ENCODE measurements at regions not wholly inside any gene's neighbourhood (a gene's known extent, or its start where the extent isn't known, plus 50 kb on each side); places are given as distances from the start of the nearest gene placed in this dataset.
"Not testable (repeated sequence)": the region's sequence is repeated elsewhere in the genome, so short reads cannot be mapped to it uniquely, and the experiment has no call there.

DNA sequence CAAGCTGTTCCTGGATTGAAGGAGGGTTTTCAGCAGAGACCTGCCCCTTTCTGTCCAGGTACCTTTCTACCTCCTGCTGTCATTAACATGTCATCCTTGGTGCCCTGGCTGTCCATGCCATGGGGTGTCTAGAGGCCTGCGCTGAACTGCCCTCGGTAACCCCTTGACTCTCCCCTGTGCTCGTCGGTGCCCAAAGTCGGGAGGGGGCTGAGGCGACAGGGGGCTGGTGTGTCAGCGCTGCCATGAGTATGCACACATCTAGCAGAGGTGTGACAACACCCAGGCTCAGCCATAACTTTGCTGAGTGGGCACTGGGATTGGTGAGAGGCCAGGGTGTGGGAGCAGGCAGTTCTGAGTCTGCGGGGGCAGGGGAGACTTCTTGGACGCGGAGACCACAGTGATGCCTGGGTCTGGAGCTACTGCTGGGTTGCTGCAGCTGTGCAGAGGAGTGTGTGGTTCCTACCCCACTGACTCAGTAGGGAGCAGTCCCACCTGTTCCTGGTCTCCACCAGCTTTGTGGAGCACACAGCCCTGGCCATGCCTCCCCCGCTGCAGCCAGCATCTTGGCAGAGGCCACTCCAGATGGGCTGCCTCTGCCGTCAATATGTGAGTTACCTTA lies 376.2 kb upstream of the SEMA3C start:
- no peak for DNase-seq (ENCODE audit: low read depth in 2 of 2)

DNA sequence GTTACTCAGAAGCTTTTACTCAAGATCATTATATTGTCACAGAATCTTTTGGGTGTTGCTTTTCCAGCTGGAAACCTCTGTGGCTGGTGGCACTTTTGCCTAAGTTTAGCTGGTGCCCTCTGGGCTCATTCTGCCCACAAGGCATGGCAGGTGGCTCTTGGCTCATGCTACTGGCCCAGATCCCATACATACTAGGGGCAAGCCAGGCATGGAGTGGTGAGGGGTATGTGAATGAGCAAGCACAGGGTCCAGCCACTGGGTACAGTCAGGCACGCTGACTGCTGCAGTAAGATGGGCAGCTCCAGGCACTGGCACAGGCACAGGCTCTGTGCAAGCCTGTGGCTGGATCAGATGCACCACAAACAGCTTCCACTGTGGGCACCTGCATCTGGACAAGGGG lies 375.0 kb upstream of the SEMA3C start:
- no peak for DNase-seq (ENCODE audit: low read depth in 2 of 2)

DNA sequence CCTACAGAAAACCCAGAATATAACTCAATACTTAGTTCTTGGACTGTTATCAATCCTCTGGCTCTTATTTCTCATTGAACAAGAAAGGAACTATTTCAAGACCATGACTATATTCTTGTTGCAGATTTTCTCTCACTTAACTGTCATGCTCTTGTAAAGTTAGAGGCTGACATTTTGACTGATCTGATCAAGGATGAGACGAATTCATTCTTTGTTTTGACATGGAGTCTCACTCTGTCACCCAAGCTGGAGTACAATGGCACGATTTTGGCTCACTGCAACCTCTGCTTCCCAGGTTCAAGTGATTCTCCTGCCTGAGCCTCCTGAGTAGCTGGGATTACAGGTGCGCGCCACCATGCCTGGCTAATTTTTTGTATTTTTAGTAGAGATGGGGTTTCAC lies 367.9 kb upstream of the SEMA3C start:
- DNase-seq (ENCODE audit: low read depth in 2 of 2) = not testable (repeated sequence)

DNA sequence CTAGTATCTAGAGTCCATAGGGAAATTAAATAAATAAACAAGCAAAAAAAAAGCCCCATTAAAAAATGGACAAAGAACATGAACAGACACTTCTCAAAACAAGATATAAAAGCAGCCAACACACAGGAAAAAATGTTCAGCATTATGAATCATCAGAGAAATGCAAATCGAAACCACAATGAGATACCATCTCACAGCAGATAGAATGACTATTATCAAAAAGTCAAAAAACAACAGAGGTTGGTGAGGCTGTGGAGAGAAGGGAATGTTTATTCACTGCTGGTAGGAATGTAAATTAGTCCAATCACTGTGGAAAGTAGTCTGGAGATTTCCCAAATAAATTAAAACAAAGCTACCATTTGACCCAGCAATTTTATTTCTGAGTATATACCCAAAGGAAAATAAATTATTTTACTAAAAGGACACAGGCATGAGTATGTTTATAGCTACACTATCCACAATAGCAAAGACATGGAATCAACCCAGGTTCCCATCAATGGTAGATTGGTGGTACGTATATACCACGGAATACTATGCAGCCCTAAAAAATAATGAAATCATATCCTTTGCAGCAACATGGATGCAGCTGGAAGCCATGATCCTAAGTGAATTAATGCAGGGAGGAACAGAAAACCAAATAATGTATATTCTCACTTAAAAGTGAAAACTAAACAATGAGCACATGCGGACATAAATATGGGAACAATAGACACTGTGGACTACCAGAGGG lies 366.5 kb upstream of the SEMA3C start:
- peak in 1 of 2 donors; percentile 42 for DNase-seq (ENCODE audit: low read depth in 2 of 2)

DNA sequence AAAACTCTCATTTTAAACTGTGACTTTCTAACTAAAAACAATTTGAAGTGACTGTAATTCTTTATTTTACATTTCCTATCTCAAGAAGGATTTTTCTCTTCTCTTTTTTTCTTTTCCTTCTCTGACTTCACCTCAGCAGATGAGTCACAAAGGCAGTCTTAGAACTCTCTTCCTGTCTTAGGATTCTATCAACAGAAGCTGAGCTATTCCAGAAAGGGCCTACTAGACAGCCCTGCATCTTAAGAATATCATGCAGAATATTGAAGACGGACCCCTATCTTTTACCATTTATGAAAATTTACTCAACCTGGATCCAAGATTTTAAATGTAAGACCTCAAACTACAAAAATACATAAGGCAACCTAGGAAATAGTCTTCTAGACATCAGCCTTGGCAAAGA lies 365.7 kb upstream of the SEMA3C start:
- DNase-seq (ENCODE audit: low read depth in 2 of 2) = peak in 1 of 2 donors; percentile 54

DNA sequence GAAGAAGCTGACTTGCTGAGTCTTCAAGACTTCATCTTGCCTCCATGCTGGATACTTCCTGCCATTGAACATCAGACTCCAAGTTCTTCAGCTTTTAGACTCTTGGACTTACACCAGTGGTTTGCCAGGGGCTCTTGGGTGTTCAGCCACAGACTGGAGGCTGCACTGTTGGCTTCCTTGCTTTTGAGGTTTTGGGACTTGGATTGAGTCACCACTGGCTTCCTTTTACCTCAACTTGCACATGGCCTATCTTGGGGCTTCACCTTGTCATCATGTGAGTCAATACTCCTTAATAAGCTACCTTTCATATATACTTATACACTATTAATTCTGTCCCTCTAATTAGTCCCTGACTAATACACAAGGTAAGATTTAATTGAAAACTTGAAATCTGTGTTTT lies 361.7 kb upstream of the SEMA3C start:
- DNase-seq (ENCODE audit: low read depth in 2 of 2) = no peak

DNA sequence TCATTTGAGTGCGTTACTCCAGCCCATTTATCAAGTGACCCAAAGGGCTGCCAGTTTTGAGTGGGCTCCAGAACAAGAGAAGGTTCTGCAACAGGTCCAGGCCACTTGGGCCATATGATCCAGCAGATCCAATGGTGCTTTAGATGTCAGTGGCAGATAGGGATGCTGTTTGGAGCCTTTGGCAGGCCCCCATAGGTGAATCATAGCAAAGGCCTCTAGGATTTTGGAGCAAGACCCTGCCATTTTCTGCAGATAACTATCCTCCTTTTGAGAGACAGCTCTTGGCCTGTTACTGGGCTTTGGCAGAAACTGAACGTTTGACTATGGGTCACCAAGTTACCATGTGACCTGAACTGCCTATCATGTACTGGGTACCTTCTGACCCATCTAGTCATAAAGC lies 358.8 kb upstream of the SEMA3C start:
- DNase-seq (ENCODE audit: low read depth in 2 of 2) = no peak

DNA sequence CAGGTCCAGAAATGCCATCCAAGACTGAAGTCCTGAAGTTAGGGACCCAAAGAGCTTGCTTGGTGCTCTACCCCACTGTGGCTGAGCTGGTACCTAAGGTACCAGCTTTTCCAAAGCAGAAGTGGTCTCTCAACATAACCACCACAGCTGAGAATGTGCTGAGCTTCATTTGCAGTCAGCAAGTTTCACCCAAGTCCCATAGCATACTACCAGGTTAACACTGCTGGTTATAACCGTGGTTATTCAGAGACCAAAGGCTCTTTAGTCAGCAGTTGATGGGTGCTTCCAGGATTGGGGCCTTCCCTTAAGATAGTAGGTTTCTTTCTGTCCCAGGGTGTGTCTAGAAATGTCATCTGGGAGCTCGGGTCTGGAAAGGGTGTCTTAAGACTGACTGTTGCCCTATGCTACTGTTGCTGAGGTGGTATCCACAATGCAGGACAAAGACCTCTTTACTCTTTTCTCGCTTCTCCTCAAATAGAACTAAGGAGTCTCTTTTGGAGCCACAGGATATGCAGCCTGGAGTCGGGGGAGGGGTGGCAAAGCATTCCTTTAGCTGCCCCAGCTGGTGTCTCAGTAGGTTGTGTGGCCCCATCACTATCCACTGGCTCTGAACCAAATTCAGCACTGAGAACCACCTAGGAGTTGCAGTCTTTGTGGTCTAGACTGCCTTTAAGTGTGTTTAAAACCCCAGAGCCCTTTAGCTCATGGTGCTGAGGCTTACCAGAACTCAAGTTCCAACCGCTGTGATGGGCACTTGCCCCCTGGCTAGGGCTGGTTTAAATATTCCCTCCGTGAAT lies 354.9 kb upstream of the SEMA3C start:
- DNase-seq (ENCODE audit: low read depth in 2 of 2) = no peak

DNA sequence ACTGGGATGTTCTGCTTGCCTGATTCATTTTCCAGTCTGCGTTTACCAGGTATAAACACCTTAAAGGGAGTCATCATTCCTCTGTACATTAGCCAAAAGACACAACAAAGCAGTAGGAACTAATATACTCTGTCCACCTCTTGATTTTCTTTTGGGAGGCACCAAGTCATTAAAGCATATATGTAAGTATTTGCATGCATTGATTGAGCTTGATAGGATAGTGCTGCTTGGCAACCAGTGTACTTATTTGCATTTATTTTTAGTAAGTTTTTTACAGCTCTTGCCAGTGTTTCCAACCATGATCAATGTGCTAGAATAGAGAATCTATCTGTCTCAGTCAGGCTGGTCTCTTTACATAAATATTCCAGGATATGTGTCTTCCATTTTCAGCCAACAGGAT lies 353.3 kb upstream of the SEMA3C start:
- no peak for DNase-seq (ENCODE audit: low read depth in 2 of 2)

DNA sequence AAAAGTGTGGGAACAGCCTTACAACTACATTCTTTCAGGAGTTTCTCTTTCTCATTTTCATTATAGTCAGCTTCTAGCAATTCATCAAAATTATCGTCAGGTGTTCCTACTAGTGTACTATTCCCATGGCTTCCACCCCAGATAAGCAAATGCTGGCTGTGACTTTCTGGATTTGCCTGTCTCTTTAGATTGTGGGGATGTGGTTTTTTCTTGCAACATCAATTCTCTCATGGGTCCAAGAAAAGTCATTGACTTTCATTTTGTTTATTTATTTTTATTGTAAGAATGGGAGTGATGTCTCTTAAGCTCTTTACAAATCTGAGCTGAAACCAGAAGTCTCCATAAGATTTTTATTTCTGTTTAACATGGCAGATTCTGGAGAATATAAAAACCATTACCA lies 349.7 kb upstream of the SEMA3C start:
- DNase-seq (ENCODE audit: low read depth in 2 of 2) = no peak

DNA sequence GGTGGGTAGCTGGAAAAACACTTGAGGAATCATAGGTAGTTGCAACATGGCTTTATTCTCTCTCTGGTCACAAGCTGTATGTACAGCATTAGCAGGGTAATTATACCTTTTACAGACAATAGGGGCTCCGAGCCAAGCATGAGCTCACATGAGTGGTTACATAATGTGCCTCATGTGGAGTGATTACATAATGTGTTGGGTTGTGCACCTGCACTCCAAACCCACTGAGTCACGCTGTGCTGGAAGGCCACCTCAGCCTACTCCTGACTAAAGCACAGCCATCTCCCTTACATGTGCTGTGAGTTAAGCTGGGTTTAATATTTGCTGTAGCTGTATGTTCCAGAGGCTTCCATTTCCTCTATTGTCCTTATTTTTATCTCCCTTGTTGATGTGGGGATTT lies 348.7 kb upstream of the SEMA3C start:
- DNase-seq (ENCODE audit: low read depth in 2 of 2) = peak; percentile 26 to 55

DNA sequence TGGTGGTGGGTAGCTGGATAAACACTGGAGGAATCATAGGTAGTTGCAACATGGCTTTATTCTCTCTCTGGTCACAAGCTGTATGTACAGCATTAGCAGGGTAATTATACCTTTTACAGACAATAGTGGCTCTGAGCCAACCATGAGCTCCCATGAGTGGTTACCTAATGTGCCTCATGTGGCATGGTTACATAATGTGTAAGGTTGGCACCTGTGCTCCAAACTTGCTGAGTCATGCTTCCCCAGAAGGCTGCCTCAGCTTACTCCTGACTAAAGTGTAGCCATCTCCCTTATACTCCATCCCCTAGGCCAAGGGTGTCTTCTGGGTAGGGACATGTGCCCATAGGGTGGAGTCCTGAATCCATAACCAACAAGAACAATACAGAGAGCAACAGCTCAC lies 345.3 kb upstream of the SEMA3C start:
- peak; percentile 17 to 21 for DNase-seq (ENCODE audit: low read depth in 2 of 2)

DNA sequence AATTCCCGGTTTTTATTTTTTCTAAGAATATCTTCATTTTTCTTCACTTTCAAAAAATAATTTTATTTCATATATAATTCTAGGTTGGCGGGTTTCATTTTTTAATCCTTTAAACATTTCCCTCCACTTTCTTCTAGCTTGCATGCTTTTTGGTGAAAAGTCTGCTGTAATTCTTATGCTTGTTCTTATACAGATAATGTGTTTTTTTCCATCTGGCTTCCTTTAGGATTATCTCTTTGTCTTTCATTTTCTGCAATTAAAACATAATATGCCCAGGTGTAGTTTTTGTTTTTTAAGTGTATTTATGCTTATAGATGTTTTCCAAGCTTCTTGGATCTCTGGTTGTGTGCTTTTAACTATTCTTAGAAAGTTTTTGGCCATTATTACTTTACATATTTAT lies 341.3 kb upstream of the SEMA3C start:
- no peak for DNase-seq (ENCODE audit: low read depth in 2 of 2)

DNA sequence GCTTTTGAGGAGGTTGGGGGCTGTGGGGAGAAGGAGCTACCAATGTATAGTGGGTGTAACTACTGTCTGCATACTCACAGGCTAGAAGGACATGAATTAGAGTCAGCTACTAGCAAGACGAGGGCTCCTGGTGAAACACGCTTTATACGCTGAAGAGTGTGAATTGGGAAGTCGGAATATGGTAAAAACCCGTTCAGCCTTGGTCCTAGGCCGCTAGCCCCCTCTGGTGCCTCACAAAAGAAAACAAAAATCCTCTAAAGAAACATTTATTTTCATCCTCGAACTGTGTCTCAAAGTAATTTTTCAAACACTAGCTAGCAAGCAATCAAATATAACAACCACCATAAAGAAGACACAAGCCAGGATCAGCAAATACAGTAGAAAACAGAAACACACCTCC lies 338.1 kb upstream of the SEMA3C start:
- no peak for DNase-seq (ENCODE audit: low read depth in 2 of 2)

DNA sequence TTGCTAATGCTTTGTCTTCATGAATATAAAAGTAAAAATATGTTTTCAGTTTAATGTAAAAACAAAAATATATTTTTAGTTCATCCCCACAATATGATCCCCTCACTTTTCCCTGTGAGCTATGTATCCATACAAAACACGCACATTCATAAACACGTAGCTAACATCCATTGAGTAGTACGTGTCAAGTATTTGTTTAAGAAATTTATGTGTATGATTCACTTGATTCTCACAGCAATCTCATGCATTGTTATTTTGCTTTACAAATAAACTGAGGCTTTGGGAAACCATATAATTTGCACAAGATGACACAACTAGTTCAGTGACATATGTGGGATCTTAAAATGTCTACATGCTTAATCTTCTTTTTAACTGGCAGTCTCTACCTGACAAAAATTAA lies 329.6 kb upstream of the SEMA3C start:
- no peak for DNase-seq (ENCODE audit: low read depth in 2 of 2)

DNA sequence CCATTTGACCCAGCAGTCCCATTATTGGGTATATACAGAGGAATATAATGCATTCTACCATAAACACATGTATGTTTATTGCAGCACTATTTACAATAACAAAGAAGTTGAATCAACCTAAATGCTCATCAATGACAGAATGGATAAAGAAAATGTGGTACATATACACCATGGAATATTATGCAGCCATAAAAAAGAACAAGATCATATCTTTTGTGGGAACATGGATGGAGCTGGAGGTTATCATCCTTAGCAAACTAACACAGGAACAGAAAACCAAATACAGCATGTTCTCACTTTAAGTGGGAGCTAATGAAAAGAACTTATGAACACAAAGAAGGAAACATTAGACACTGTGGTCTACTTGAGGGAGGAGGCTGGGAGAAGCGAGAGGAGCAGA lies 328.5 kb upstream of the SEMA3C start:
- DNase-seq (ENCODE audit: low read depth in 2 of 2) = not testable (repeated sequence)

DNA sequence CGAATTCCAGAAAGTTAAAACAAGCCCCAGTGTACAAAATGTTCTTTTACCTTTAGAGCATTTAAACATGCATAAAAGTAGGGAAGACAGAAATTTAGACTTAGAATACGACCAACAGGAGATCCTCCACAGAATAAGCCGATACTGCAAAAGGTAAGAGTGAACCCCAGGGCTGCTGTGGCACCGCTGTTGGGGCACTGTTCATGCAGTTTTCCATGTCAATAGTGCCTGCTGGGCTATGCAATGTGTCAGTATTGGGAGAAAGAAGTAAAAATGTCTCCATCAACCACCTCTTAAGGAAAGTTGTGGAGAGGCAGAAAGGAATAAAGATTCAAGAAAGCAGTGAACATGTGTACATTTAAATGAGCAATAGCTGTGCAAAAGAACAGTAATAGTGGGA lies 326.5 kb upstream of the SEMA3C start:
- no peak for DNase-seq (ENCODE audit: low read depth in 2 of 2)

DNA sequence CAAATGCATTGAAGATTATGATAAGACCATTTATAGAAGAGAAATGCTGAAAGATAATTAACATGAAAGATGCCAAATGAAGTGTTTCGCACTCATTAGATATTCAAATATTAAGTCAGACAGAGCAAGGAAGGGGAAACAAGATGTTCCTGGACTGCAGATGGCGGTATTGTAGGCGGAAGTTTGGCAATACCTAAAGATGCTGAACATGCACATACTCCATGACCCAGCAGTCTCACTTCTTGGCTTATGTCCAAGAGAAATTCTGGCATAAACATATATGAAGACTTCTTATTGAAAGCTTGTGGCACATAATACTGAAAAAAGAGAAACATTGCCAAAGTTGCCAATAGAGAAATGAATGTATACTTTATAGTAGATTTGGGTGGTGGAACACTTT lies 325.4 kb upstream of the SEMA3C start:
- peak; percentile 3 to 38 for DNase-seq (ENCODE audit: low read depth in 2 of 2)

DNA sequence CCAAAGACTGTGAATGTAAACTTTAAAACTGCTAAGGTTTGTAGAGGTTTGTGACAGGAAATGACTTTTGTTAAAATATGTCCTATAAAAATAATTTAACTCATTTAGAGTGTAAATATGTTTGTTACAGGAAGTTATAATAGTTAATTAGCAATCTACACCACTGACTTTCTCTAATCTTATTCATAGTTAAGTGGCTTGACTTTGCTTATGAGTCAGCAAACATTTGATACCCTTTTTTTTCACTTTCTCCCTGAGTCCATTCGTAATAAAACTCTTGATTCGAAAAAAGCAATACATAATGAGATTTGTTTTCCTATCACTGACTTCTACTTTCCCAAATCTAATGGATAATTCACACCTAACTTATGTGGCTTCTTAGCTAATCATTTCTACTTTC lies 317.7 kb upstream of the SEMA3C start:
- no peak for DNase-seq (ENCODE audit: low read depth in 2 of 2)

DNA sequence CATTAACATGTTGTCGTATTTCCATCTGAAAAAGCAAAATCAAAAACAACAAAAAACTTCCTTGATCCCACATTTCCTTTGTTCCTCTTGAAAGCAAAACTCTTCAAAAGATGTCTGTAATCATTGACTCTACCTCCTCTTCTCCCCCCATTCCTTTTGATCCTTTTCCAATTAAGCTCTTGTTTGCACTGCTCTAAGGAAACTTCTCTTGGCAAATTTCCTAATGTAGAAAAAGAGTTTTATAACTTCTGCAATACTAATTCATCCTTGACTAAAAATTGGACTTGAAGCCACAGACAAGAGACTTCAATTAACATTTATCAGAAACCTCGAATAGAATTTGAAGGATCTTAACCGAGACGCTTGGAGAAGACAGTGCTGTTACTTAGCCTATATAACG lies 317.1 kb upstream of the SEMA3C start:
- no peak for DNase-seq (ENCODE audit: low read depth in 2 of 2)

DNA sequence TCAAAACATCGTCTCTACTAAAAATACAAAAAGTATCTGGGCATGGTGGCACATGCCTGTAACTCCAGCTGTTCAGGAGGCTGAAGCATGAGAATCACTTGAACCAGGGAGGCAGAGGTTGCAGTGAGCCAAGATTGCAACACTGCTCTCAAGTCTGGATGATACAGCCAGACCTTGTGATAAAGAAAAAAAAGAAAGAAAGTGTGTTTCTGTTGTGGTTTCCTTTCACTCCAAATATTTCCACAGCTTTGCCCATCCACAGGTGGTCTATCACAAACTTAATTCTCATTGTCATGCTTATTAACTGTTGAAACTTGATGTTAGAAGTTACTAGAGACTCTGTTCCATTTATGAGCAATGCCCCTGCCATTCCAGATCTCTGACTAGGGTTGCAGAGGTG lies 316.0 kb upstream of the SEMA3C start:
- no peak for DNase-seq (ENCODE audit: low read depth in 2 of 2)

DNA sequence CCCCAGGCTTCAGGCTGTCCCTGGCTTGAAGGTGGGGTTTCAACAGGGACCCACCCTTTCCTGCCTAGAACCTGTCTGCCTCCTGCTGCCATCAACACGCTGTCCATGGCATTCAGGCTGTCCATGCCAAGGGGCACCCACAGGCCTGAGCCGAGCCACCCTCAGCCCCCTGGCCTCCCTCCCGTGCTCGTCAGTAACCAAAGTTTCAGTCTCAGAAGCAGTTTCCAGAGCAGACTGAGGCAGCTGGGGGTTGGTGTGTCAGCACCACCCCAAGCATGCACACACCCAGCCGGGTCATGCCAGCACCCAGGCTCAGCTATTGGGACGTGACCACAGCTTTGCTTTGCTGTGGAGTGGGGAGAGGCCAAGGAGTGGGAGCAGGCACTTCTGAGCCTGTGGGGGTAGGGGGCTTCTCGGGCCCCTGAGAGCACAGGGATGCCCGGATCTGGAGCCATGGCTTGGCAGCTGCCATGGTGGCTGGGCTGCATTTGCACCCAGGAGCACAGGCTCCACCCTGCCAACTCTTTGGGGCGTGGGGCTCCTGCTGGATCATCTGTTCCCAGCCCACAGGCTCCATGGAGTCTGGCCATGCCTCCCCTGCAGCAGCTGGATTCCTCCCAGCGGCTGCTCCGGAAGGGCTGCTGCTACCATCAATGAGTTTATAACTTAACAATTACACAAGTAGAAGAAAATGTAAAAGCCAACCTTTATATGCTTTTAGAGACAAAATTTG lies 314.5 kb upstream of the SEMA3C start:
- no peak for DNase-seq (ENCODE audit: low read depth in 2 of 2)

Data from dermis microvascular lymphatic vessel endothelial cell (primary cell).